Stimulated activated effector memory CD8-positive, alpha-beta T cell treated with anti-CD3 and anti-CD28 coated beads, Interleukin-12 subunit alpha, Interleukin-12 subunit beta, amount 100 ng/mL, for 72 hours (primary cell): ENCODE measurements at regions not wholly inside any gene's neighbourhood (a gene's known extent, or its start where the extent isn't known, plus 50 kb on each side); places are given as distances from the start of the nearest gene placed in this dataset.
"Not testable (repeated sequence)": the region's sequence is repeated elsewhere in the genome, so short reads cannot be mapped to it uniquely, and the experiment has no call there.

Experiments used
- ATAC-seq: fragments of 150-1000 bp; cut with Tn5 transposase; 2 replicates; pipeline ENCODE4 v1.10.0; 2021
- DNase-seq, 2 donors: peaks; one replicate each; pipeline ENCODE4 v3.0.0; 2021 to 2022; ENCODE audit warnings: low spot score in 2 of 2
- H3K27ac Mint-ChIP-seq: one replicate; pipeline ENCODE4 v1.8.0; 2022; ENCODE audit warnings: mild to moderate bottlenecking, mixed read lengths
- H3K36me3 Mint-ChIP-seq: one replicate; pipeline ENCODE4 v1.8.0; 2022; ENCODE audit warnings: mild to moderate bottlenecking, mixed read lengths
- H3K4me1 Mint-ChIP-seq: one replicate; pipeline ENCODE4 v1.8.0; 2022; ENCODE audit warnings: mixed read lengths
- H3K4me3 Mint-ChIP-seq: one replicate; pipeline ENCODE4 v1.8.0; 2022; ENCODE audit warnings: mild to moderate bottlenecking, mixed read lengths
- H3K9me3 Mint-ChIP-seq: one replicate; pipeline ENCODE4 v1.8.0; 2022; ENCODE audit warnings: mixed read lengths

GRCh38 chr18:47658498-47658897 lies 272.0 kb downstream of the SMAD2 start:
- no peaks in the 10 kb centered on the region for H3K36me3 Mint-ChIP-seq
- H3K4me3 Mint-ChIP-seq: no peak overlapping the region
- no peak overlapping the region for H3K27ac Mint-ChIP-seq
- H3K9me3 Mint-ChIP-seq: no peaks in the 10 kb centered on the region
- ATAC-seq (no peak), DNase-seq (no peak)
- H3K4me1 Mint-ChIP-seq: no peaks in the 10 kb centered on the region

- no peak overlapping the region for H3K27ac Mint-ChIP-seq
- no peak overlapping the region for H3K4me3 Mint-ChIP-seq
- no peaks in the 10 kb centered on the region for H3K36me3 Mint-ChIP-seq
- H3K9me3 Mint-ChIP-seq: no peaks in the 10 kb centered on the region
- no peak for DNase-seq
- H3K4me1 Mint-ChIP-seq: no peaks in the 10 kb centered on the region
- ATAC-seq: no peak
Measured at GRCh38 chr18:47654988-47655387, 275.5 kb downstream of the SMAD2 start.

- DNase-seq: no peak
- no peak for ATAC-seq
- peaks cover 5% of the 10 kb centered on the region for H3K9me3 Mint-ChIP-seq
- no peak overlapping the region for H3K27ac Mint-ChIP-seq
- no peaks in the 10 kb centered on the region for H3K4me1 Mint-ChIP-seq
- H3K4me3 Mint-ChIP-seq: no peak overlapping the region
- no peaks in the 10 kb centered on the region for H3K36me3 Mint-ChIP-seq
Measured at GRCh38 chr18:47644896-47645295, 285.6 kb downstream of the SMAD2 start.

- not testable (repeated sequence) for H3K4me3 Mint-ChIP-seq, H3K36me3 Mint-ChIP-seq, ATAC-seq, H3K27ac Mint-ChIP-seq, H3K9me3 Mint-ChIP-seq, DNase-seq, H3K4me1 Mint-ChIP-seq
Measured at GRCh38 chr18:47637551-47637950, 292.9 kb downstream of the SMAD2 start.

- no peaks in the 10 kb centered on the region for H3K4me1 Mint-ChIP-seq
- ATAC-seq (no peak), DNase-seq (no peak)
- no peak overlapping the region for H3K4me3 Mint-ChIP-seq
- no peaks in the 10 kb centered on the region for H3K9me3 Mint-ChIP-seq
- H3K27ac Mint-ChIP-seq: no peak overlapping the region
- H3K36me3 Mint-ChIP-seq: no peaks in the 10 kb centered on the region
Measured at GRCh38 chr18:47635416-47635815, 295.0 kb downstream of the SMAD2 start.

- H3K4me1 Mint-ChIP-seq: no peaks in the 10 kb centered on the region
- no peak for ATAC-seq
Measured at GRCh38 chr18:47632970-47633635, 297.4 kb downstream of the SMAD2 start.

GRCh38 chr18:47628893-47629292 lies 301.6 kb downstream of the SMAD2 start:
- no peak for ATAC-seq
- H3K9me3 Mint-ChIP-seq: no peaks in the 10 kb centered on the region
- H3K4me3 Mint-ChIP-seq: no peak overlapping the region
- H3K36me3 Mint-ChIP-seq: no peaks in the 10 kb centered on the region
- no peak overlapping the region for H3K27ac Mint-ChIP-seq
- DNase-seq: no peak
- no peaks in the 10 kb centered on the region for H3K4me1 Mint-ChIP-seq

More at GRCh38 chr18:47632970-47633635, 297.4 kb downstream of the SMAD2 start:
- Mint-ChIP-seq H3K27ac (no peak overlapping the region), H3K4me3 (no peak overlapping the region), H3K36me3 (no peaks in the 10 kb centered on the region), H3K9me3 (no peaks in the 10 kb centered on the region)
- no peak for DNase-seq

GRCh38 chr18:47628240-47628781 lies 302.1 kb downstream of the SMAD2 start:
- no peak overlapping the region for H3K4me3 Mint-ChIP-seq
- no peaks in the 10 kb centered on the region for H3K9me3 Mint-ChIP-seq
- ATAC-seq (no peak), DNase-seq (no peak)
- H3K36me3 Mint-ChIP-seq: no peaks in the 10 kb centered on the region
- no peaks in the 10 kb centered on the region for H3K4me1 Mint-ChIP-seq
- H3K27ac Mint-ChIP-seq: no peak overlapping the region

- no peaks in the 10 kb centered on the region for H3K9me3 Mint-ChIP-seq
- ATAC-seq (no peak), DNase-seq (no peak)
- no peaks in the 10 kb centered on the region for H3K4me1 Mint-ChIP-seq
- no peaks in the 10 kb centered on the region for H3K36me3 Mint-ChIP-seq
- H3K4me3 Mint-ChIP-seq: no peak overlapping the region
- no peak overlapping the region for H3K27ac Mint-ChIP-seq
Measured at GRCh38 chr18:47627030-47627429, 303.4 kb downstream of the SMAD2 start.

- Mint-ChIP-seq H3K4me3 (no peak overlapping the region), H3K4me1 (no peaks in the 10 kb centered on the region), H3K27ac (no peak overlapping the region), H3K9me3 (no peaks in the 10 kb centered on the region), H3K36me3 (no peaks in the 10 kb centered on the region)
- no peak for DNase-seq
- ATAC-seq: no peak
Measured at GRCh38 chr18:47619771-47620448, 310.5 kb downstream of the SMAD2 start.

GRCh38 chr18:47618758-47619157 lies 311.7 kb downstream of the SMAD2 start:
- DNase-seq: no peak
- no peak for ATAC-seq
- H3K9me3 Mint-ChIP-seq: no peaks in the 10 kb centered on the region
- no peaks in the 10 kb centered on the region for H3K36me3 Mint-ChIP-seq
- no peak overlapping the region for H3K27ac Mint-ChIP-seq
- H3K4me3 Mint-ChIP-seq: no peak overlapping the region
- H3K4me1 Mint-ChIP-seq: no peaks in the 10 kb centered on the region

GRCh38 chr18:47615043-47615442 lies 315.4 kb downstream of the SMAD2 start:
- H3K9me3 Mint-ChIP-seq: no peaks in the 10 kb centered on the region
- H3K4me3 Mint-ChIP-seq: no peak overlapping the region
- DNase-seq (no peak), ATAC-seq (peak; percentile 31)
- H3K4me1 Mint-ChIP-seq: no peaks in the 10 kb centered on the region
- no peaks in the 10 kb centered on the region for H3K36me3 Mint-ChIP-seq
- H3K27ac Mint-ChIP-seq: no peak overlapping the region

GRCh38 chr18:47613929-47614328 lies 316.5 kb downstream of the SMAD2 start:
- no peaks in the 10 kb centered on the region for H3K36me3 Mint-ChIP-seq
- H3K9me3 Mint-ChIP-seq: no peaks in the 10 kb centered on the region
- no peak for ATAC-seq
- no peak for DNase-seq
- H3K4me1 Mint-ChIP-seq: no peaks in the 10 kb centered on the region
- H3K4me3 Mint-ChIP-seq: no peak overlapping the region
- no peak overlapping the region for H3K27ac Mint-ChIP-seq

GRCh38 chr18:47611649-47612048 lies 318.8 kb downstream of the SMAD2 start:
- Mint-ChIP-seq H3K9me3 (no peaks in the 10 kb centered on the region), H3K4me1 (no peaks in the 10 kb centered on the region), H3K4me3 (no peak overlapping the region), H3K36me3 (no peaks in the 10 kb centered on the region), H3K27ac (no peak overlapping the region)
- no peak for DNase-seq
- no peak for ATAC-seq

- ATAC-seq: no peak
- no peak for DNase-seq
- no peaks in the 10 kb centered on the region for H3K9me3 Mint-ChIP-seq
- H3K4me1 Mint-ChIP-seq: no peaks in the 10 kb centered on the region
- no peak overlapping the region for H3K27ac Mint-ChIP-seq
- H3K36me3 Mint-ChIP-seq: no peaks in the 10 kb centered on the region
- H3K4me3 Mint-ChIP-seq: no peak overlapping the region
Measured at GRCh38 chr18:47606526-47606925, 323.9 kb downstream of the SMAD2 start.

- no peak overlapping the region for H3K27ac Mint-ChIP-seq
- DNase-seq (no peak), ATAC-seq (no peak)
- no peaks in the 10 kb centered on the region for H3K4me1 Mint-ChIP-seq
- peaks cover 3% of the 10 kb centered on the region for H3K9me3 Mint-ChIP-seq
- peaks cover 6% of the 10 kb centered on the region for H3K36me3 Mint-ChIP-seq
- no peak overlapping the region for H3K4me3 Mint-ChIP-seq
Measured at GRCh38 chr18:47605093-47605492, 325.4 kb downstream of the SMAD2 start.
